HCT116 (cell line): ENCODE measurements at regions not wholly inside any gene's neighbourhood (a gene's known extent, or its start where the extent isn't known, plus 50 kb on each side); places are given as distances from the start of the nearest gene placed in this dataset.

Experiments
- ATAC-seq: fragments of 200-7000 bp; cut with Tn5 transposase; 2 replicates; pipeline ENCODE4 v1.9.1; 2020; ENCODE audit warnings: mild to moderate bottlenecking, moderate library complexity
- BruUV-seq: library from RNA; stranded (reverse); fragments of 400-500 nt; replicated peaks from 2 replicates; lab custom pipeline; 2021; lab: Mats Ljungman, UMichigan
- CTCF ChIA-PET: fragments of 300-600 bp; sonication (Branson Sonifier 250); formaldehyde crosslinking; loops from one replicate; lab custom pipeline; 2021; ENCODE audit warnings: antibody characterized with exemption; lab: Charles Lee
- POLR2A ChIA-PET: fragments of 300-600, 350-600 bp; sonication (Branson Sonifier 250); formaldehyde crosslinking; loops from one replicate; lab custom pipeline; 2021; ENCODE audit warnings: antibody characterized with exemption; lab: Charles Lee
- RAD21 ChIA-PET, 2 experiments: fragments of 300-600 bp; sonication (Branson Sonifier 250); formaldehyde crosslinking; loops; one replicate each; lab custom pipeline; 2023; ENCODE audit warnings: low total read pairs in 2 of 2; ENCODE audit not compliant: uncharacterized antibody in 2 of 2, unreplicated experiment in 2 of 2, low non-redundant PET in 1 of 2; lab: Charles Lee
- DNase-seq: peaks from one replicate; pipeline ENCODE4 v3.0.0-alpha.2; 2010; ENCODE audit warnings: low read depth, low spot score
- H2AFZ ChIP-seq: fragments of 200-600 bp; shearing (Covaris generic), sonication (generic); 2 replicates; pipeline ENCODE4 v1.6.1; 2017; ENCODE audit warnings: low read depth, mixed run types, mixed read lengths, antibody characterized with exemption, low read length; ENCODE audit not compliant: poor library complexity, severe bottlenecking
- H3K27ac ChIP-seq: 2 replicates; pipeline ENCODE4 v1.5.1; 2012; ENCODE audit warnings: low read depth, low read length
- H3K27me3 ChIP-seq: fragments of 200-600 bp; sonication (generic); 2 replicates; pipeline ENCODE4 v1.6.1; 2016; ENCODE audit warnings: mixed run types, low read length, mixed read lengths; ENCODE audit not compliant: insufficient read depth
- H3K36me3 ChIP-seq, 2 experiments: fragments of 200-500 bp in 1 of 2; fragments of 200-600 bp in 1 of 2; sonication (Bioruptor generic) in 1 of 2; sonication (generic) in 1 of 2; 2 replicates each; pipeline versions ENCODE4 v1.5.1 to v1.6.1; 2014 to 2016; ENCODE audit warnings: low read length in 2 of 2, inconsistent platforms in 1 of 2, mixed read lengths in 1 of 2, mixed run types in 1 of 2; ENCODE audit not compliant: insufficient read depth in 2 of 2, control insufficient read depth in 1 of 2
- H3K4me1 ChIP-seq, 2 experiments: fragments of 200-600 bp in 1 of 2; sonication (generic) in 1 of 2; 2 replicates each; pipeline versions ENCODE4 v1.5.1 to v1.6.1; 2012 to 2017; ENCODE audit warnings: low read length in 2 of 2, inconsistent platforms in 1 of 2, mild to moderate bottlenecking in 1 of 2, mixed read lengths in 1 of 2, mixed run types in 1 of 2, moderate library complexity in 1 of 2; ENCODE audit not compliant: insufficient read depth in 2 of 2, control insufficient read depth in 1 of 2
- H3K4me2 ChIP-seq: fragments of 200-600 bp; sonication (generic); 2 replicates; pipeline ENCODE4 v1.6.1; 2017; ENCODE audit warnings: mixed run types, low read length, mixed read lengths
- H3K4me3 ChIP-seq, 2 experiments: fragments of 200-600 bp in 1 of 2; sonication (generic) in 1 of 2; replicated peaks in 1 of 2; 2 replicates each; pipeline ENCODE4 v1.5.1; 2011 to 2016; ENCODE audit warnings: low read length in 2 of 2, control low read depth in 1 of 2, low read depth in 1 of 2, mild to moderate bottlenecking in 1 of 2, mixed read lengths in 1 of 2, mixed run types in 1 of 2
- H3K79me2 ChIP-seq: fragments of 200-600 bp; sonication (generic); 2 replicates; pipeline ENCODE4 v1.6.1; 2017; ENCODE audit warnings: mild to moderate bottlenecking, mixed run types, low read length, moderate library complexity, mixed read lengths; ENCODE audit not compliant: insufficient read depth
- H3K9ac ChIP-seq: fragments of 200-600 bp; sonication (generic); 2 replicates; pipeline ENCODE4 v1.6.1; 2016; ENCODE audit warnings: low read length, mixed read lengths
- H3K9me2 ChIP-seq: fragments of 200-600 bp; sonication (generic), shearing (Covaris generic); 2 replicates; pipeline ENCODE4 v1.6.1; 2017; ENCODE audit warnings: mixed run types, mild to moderate bottlenecking, moderate library complexity; ENCODE audit not compliant: insufficient read depth
- H3K9me3 ChIP-seq, 2 experiments: fragments of 200-500 bp in 1 of 2; fragments of 200-600 bp in 1 of 2; sonication (Bioruptor generic) in 1 of 2; sonication (generic) in 1 of 2; 2 replicates each; pipeline ENCODE4 v1.6.1; 2014 to 2017; ENCODE audit warnings: low read length in 2 of 2, mixed read lengths in 2 of 2, inconsistent platforms in 1 of 2, low read depth in 1 of 2, mild to moderate bottlenecking in 1 of 2, mixed run types in 1 of 2, moderate library complexity in 1 of 2; ENCODE audit not compliant: control insufficient read depth in 1 of 2, insufficient read depth in 1 of 2
- H4K20me1 ChIP-seq: fragments of 200-600 bp; sonication (generic), shearing (Covaris generic); 2 replicates; pipeline ENCODE4 v1.6.1; 2017; ENCODE audit warnings: mixed run types, mild to moderate bottlenecking, moderate library complexity; ENCODE audit not compliant: insufficient read depth
- CBX3 ChIP-seq: IDR thresholded peaks from 2 replicates; pipeline ENCODE4 v1.6.1; 2012; ENCODE audit warnings: low read depth
- CEBPB ChIP-seq: IDR thresholded peaks from 2 replicates; pipeline ENCODE4 v1.6.1; 2012; ENCODE audit warnings: low read depth
- EGR1 ChIP-seq: IDR thresholded peaks from 2 replicates; pipeline ENCODE4 v1.6.1; 2012; ENCODE audit warnings: low read depth
- ELF1 ChIP-seq: IDR thresholded peaks from 2 replicates; pipeline ENCODE4 v1.6.1; 2012; ENCODE audit warnings: low read depth, borderline replicate concordance
- EZH2phosphoT487 ChIP-seq: fragments of 200-600 bp; IDR thresholded peaks from 2 replicates; pipeline ENCODE4 v1.6.1; 2018; ENCODE audit warnings: antibody characterized with exemption, borderline replicate concordance
- JUND ChIP-seq: IDR thresholded peaks from 2 replicates; pipeline ENCODE4 v1.6.1; 2012
- MAX ChIP-seq: IDR thresholded peaks from 2 replicates; pipeline ENCODE4 v1.6.1; 2012
- POLR2A ChIP-seq: IDR thresholded peaks from 2 replicates; pipeline ENCODE4 v1.7.0; 2011; ENCODE audit warnings: borderline replicate concordance; ENCODE audit not compliant: insufficient read depth, insufficient read length; ENCODE audit errors: extremely low read depth
- RAD21 ChIP-seq: IDR thresholded peaks from 2 replicates; pipeline ENCODE4 v1.6.1; 2012; ENCODE audit warnings: low read depth, mild to moderate bottlenecking
- REST ChIP-seq: IDR thresholded peaks from 2 replicates; pipeline ENCODE4 v1.6.1; 2012; ENCODE audit warnings: low read depth
- SIN3A ChIP-seq: IDR thresholded peaks from 2 replicates; pipeline ENCODE4 v1.6.1; 2012; ENCODE audit warnings: low read depth
- SP1 ChIP-seq: IDR thresholded peaks from 2 replicates; pipeline ENCODE4 v1.6.1; 2012; ENCODE audit warnings: low read depth
- SRF ChIP-seq: IDR thresholded peaks from 2 replicates; pipeline ENCODE4 v1.6.1; 2012; ENCODE audit warnings: low read depth
- TCF7L2 ChIP-seq: IDR thresholded peaks from 2 replicates; pipeline ENCODE4 v1.7.0; 2011; ENCODE audit warnings: borderline replicate concordance, inconsistent platforms; ENCODE audit not compliant: insufficient read depth, insufficient read length; ENCODE audit errors: extremely low read depth
- YY1 ChIP-seq: IDR thresholded peaks from 2 replicates; pipeline ENCODE4 v1.6.1; 2011; ENCODE audit warnings: low read length, low read depth, moderate library complexity, mild to moderate bottlenecking; ENCODE audit not compliant: insufficient replicate concordance; ENCODE audit errors: extremely low read depth
- ZFX ChIP-seq: fragments of 450-650 bp; IDR thresholded peaks from 2 replicates; pipeline ENCODE4 v1.6.1; 2017
- ZNF274 ChIP-seq: fragments of 200-500 bp; sonication (Bioruptor generic); IDR thresholded peaks from 2 replicates; pipeline ENCODE4 v1.6.1; 2014; ENCODE audit warnings: mild to moderate bottlenecking, low read depth, low read length, inconsistent platforms
- intact Hi-C: fragments of 100-400 bp; cut with micrococcal nuclease; formaldehyde crosslinking; loops from 2 replicates; pipeline ENCODE4 v1.10.0; 2022
- TF ChIP-seq, protein P1 (sequence below): IDR thresholded peaks from 2 replicates; pipeline ENCODE4 v1.6.1; 2011; ENCODE audit warnings: mild to moderate bottlenecking, low read length, moderate library complexity; ENCODE audit not compliant: insufficient replicate concordance; ENCODE audit errors: extremely low read depth
- TF ChIP-seq, protein P2 (sequence below), 3 experiments: fragments of 200-600 bp in 1 of 3; sonication (generic) in 1 of 3; IDR thresholded peaks in 2 of 3; conservative IDR thresholded peaks in 1 of 3; 2 replicates each; pipeline ENCODE4 v1.5.1; 2012 to 2017; ENCODE audit warnings: low read depth in 2 of 3, low read length in 2 of 3, antibody characterized with exemption in 1 of 3, borderline replicate concordance in 1 of 3, control low read depth in 1 of 3, mild to moderate bottlenecking in 1 of 3, mixed read lengths in 1 of 3, mixed run types in 1 of 3, moderate library complexity in 1 of 3; ENCODE audit not compliant: insufficient read depth in 1 of 3

DNA sequence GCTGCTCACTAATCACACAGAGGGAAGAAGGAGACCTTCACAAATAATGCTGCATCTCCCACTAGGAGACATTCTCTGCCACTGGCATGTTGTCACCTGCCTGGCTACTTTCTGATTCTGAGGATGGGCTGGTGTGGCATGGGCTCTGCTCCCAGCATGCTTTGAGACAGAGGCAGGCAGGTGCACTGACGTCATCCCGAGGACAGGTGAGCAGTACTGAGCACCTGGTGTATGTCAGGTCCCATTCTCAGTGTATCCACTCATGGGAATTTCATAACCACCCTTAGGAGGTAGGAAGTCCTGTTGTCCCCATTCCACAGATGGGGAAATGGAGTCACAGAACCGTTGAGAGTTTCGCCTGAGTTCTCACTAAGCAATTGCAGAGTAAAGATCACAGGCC, 597.9 kb downstream of the VRK1 start (continued):
- TF ChIP-seq REST (no peak), RAD21 (no peak), ZNF274 (no peak), SIN3A (no peak), CBX3 (no peak)
- TF ChIP-seq, protein P1, sequence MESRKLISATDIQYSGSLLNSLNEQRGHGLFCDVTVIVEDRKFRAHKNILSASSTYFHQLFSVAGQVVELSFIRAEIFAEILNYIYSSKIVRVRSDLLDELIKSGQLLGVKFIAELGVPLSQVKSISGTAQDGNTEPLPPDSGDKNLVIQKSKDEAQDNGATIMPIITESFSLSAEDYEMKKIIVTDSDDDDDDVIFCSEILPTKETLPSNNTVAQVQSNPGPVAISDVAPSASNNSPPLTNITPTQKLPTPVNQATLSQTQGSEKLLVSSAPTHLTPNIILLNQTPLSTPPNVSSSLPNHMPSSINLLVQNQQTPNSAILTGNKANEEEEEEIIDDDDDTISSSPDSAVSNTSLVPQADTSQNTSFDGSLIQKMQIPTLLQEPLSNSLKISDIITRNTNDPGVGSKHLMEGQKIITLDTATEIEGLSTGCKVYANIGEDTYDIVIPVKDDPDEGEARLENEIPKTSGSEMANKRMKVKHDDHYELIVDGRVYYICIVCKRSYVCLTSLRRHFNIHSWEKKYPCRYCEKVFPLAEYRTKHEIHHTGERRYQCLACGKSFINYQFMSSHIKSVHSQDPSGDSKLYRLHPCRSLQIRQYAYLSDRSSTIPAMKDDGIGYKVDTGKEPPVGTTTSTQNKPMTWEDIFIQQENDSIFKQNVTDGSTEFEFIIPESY, result no peak

GRCh38 chr14:97401714-97402113, 604.5 kb downstream of the VRK1 start:
- Histone ChIP-seq H3K36me3 (no peaks in the 10 kb centered on the region), H3K79me2 (no peaks in the 10 kb centered on the region), H3K4me3 (no peak overlapping the region), H3K9me3 (no peaks in the 10 kb centered on the region), H3K27ac (no peak overlapping the region), H3K9me2 (no peaks in the 10 kb centered on the region), H4K20me1 (no peaks in the 10 kb centered on the region), H3K4me1 (no peaks in the 10 kb centered on the region), H2AFZ (no peak overlapping the region), H3K9ac (no peak overlapping the region), H3K27me3 (0 out of 2 replicates have a peak, but pooled peaks cover 4% of the 10 kb centered on the region), H3K4me2 (no peak overlapping the region)
- TF ChIP-seq POLR2A (no peak), SP1 (no peak), MAX (no peak), ZNF274 (no peak), ZFX (no peak), SRF (no peak), ELF1 (no peak), SIN3A (no peak), CEBPB (no peak), JUND (no peak), YY1 (no peak), TCF7L2 (no peak), EGR1 (no peak), EZH2phosphoT487 (no peak)
- TF ChIP-seq, protein P2, sequence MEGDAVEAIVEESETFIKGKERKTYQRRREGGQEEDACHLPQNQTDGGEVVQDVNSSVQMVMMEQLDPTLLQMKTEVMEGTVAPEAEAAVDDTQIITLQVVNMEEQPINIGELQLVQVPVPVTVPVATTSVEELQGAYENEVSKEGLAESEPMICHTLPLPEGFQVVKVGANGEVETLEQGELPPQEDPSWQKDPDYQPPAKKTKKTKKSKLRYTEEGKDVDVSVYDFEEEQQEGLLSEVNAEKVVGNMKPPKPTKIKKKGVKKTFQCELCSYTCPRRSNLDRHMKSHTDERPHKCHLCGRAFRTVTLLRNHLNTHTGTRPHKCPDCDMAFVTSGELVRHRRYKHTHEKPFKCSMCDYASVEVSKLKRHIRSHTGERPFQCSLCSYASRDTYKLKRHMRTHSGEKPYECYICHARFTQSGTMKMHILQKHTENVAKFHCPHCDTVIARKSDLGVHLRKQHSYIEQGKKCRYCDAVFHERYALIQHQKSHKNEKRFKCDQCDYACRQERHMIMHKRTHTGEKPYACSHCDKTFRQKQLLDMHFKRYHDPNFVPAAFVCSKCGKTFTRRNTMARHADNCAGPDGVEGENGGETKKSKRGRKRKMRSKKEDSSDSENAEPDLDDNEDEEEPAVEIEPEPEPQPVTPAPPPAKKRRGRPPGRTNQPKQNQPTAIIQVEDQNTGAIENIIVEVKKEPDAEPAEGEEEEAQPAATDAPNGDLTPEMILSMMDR (IDR thresholded peaks at IDR 0.05 in 2 of 3, conservative IDR thresholded peaks at IDR 0.05 in 1 of 3; ENCODE audit: borderline replicate concordance in 1 of 3, insufficient read depth in 1 of 3, low read depth in 2 of 3, low read length in 2 of 3), result no peak
- no peak for DNase-seq
- CTCF ChIA-PET, result no interaction called here
- BruUV-seq, result no TSS peak
- intact Hi-C loops, result no loop called here
- POLR2A ChIA-PET, result no interaction called here
- RAD21 ChIA-PET, result no interaction called here
- no peak for ATAC-seq
